ENCODE measurements at regions not wholly inside any gene's neighbourhood (a gene's known extent, or its start where the extent isn't known, plus 50 kb on each side); places are given as distances from the start of the nearest gene placed in this dataset.

- no peak for TF ChIP-seq MAX (IDR thresholded peaks at IDR 0.05; ENCODE audit: insufficient read depth, insufficient read length)
- TF ChIP-seq JUN (IDR thresholded peaks at IDR 0.05; ENCODE audit: borderline replicate concordance, insufficient read depth, insufficient read length, low read depth): peak; percentile 37
- TF ChIP-seq GATA2 (IDR thresholded peaks at IDR 0.05; ENCODE audit: insufficient read depth, insufficient read length, low read depth, low read length): peak; percentile 92
- TF ChIP-seq MYC (IDR thresholded peaks at IDR 0.05; ENCODE audit: low read depth, low read length): no peak
- TF ChIP-seq EZH2 (IDR thresholded peaks at IDR 0.05; ENCODE audit: borderline replicate concordance, low read depth, low read length, severe bottlenecking): no peak
- no peak for TF ChIP-seq CTCF (IDR thresholded peaks at IDR 0.05; ENCODE audit: extremely low read depth in 1 of 2, insufficient read depth in 1 of 2, low read depth in 1 of 2, low read length in 2 of 2)
- peak; percentile 19 for TF ChIP-seq POLR2AphosphoS5 (IDR thresholded peaks at IDR 0.05; ENCODE audit: insufficient read depth, low read depth, low read length)
- no peak for TF ChIP-seq POLR2A (IDR thresholded peaks at IDR 0.05; ENCODE audit: low read depth, low read length)
- TF ChIP-seq FOS (IDR thresholded peaks at IDR 0.05; ENCODE audit: borderline replicate concordance, insufficient read depth, low read length): peak; percentile 75
- H4K20me1 ChIP-seq (replicated peaks; ENCODE audit: control insufficient read depth, extremely low read depth, insufficient read depth, low read length): no peaks in the 10 kb centered on the region
- peak overlapping the region; percentile 69 for H3K27ac ChIP-seq (ENCODE audit: insufficient read depth, low read depth, low read length)
- ChIA-PET POLR2A (no interaction called here), CTCF (no interaction called here)
- peak overlapping the region; percentile 49 for H3K9ac ChIP-seq (replicated peaks; ENCODE audit: extremely low read depth, insufficient read depth, low read length)
- peaks cover 21% of the 10 kb centered on the region for H3K4me1 ChIP-seq (ENCODE audit: control insufficient read depth, extremely low read depth, insufficient read depth, low read length)
- DNase-seq (ENCODE audit: low read depth, low spot score): peak; percentile 58
- H3K36me3 ChIP-seq (ENCODE audit: control insufficient read depth in 2 of 2, extremely low read depth in 1 of 2, insufficient read depth in 2 of 2, low read length in 2 of 2): no peaks in the 10 kb centered on the region
- intact Hi-C loops (cut with micrococcal nuclease) (loop anchor here (1.0 kb wide), 1 partner anchor 30 kb away; no protein-coding TSS in a partner anchor), dilution Hi-C loops (cut with MboI; ENCODE audit: extremely low pct_ligation_motif_present, low sequenced_read_pairs) (no loop called here)
- no peaks in the 10 kb centered on the region for H3K79me2 ChIP-seq (ENCODE audit: control insufficient read depth, insufficient read depth, low read length)
- peak overlapping the region in 1 of 3 experiments; percentile 18 for H3K4me3 ChIP-seq (replicated peaks in 1 of 3; ENCODE audit: insufficient read depth in 1 of 3, low read depth in 1 of 3, low read length in 3 of 3)
- no TSS peak for BruUV-seq (replicated peaks)
- peak overlapping the region; percentile 54 for H2AFZ ChIP-seq (ENCODE audit: low read depth, low read length)
- peak; percentile 85 for FAIRE-seq
- H3K9me1 ChIP-seq (replicated peaks; ENCODE audit: control insufficient read depth, extremely low read depth, insufficient read depth, low read length): no peaks in the 10 kb centered on the region
- H3K9me3 ChIP-seq (replicated peaks; ENCODE audit: control insufficient read depth, insufficient read depth, low read length): no peaks in the 10 kb centered on the region
- no peaks in the 10 kb centered on the region for H3K27me3 ChIP-seq (ENCODE audit: control insufficient read depth in 2 of 2, insufficient read depth in 2 of 2, low read length in 2 of 2)
- peak overlapping the region; percentile 72 for H3K4me2 ChIP-seq (ENCODE audit: insufficient read depth, low read length)
Measured at GRCh38 chr16:51538707-51539498, 387.8 kb upstream of the SALL1 start.

All from endothelial cell of umbilical vein (primary cell).